ENCODE measurements at regions not wholly inside any gene's neighbourhood (a gene's known extent, or its start where the extent isn't known, plus 50 kb on each side); places are given as distances from the start of the nearest gene placed in this dataset.

DNA sequence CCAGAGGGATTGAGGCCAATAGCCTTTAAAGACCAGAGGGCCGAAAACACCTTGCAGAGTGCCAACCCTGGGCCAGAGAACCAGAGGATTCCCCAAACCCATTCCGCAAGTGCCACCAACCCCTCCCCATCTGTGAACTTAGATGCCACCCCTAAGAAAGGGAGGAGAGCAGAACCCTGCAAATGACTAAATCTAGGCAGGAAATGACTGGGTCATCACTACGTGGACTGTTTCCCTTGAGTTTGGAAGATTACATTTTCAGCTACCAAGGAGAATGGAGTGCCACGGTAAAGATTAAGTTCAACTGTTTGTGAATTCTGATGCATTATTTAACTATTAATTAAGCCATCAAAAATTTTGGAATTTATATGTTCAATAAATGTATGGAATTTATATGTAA lies 142.8 kb downstream of the ENC1 start:
- H3K4me1 Mint-ChIP-seq (ENCODE audit: low read depth) = peaks cover 12% of the 10 kb centered on the region
- TF ChIP-seq, protein P1, sequence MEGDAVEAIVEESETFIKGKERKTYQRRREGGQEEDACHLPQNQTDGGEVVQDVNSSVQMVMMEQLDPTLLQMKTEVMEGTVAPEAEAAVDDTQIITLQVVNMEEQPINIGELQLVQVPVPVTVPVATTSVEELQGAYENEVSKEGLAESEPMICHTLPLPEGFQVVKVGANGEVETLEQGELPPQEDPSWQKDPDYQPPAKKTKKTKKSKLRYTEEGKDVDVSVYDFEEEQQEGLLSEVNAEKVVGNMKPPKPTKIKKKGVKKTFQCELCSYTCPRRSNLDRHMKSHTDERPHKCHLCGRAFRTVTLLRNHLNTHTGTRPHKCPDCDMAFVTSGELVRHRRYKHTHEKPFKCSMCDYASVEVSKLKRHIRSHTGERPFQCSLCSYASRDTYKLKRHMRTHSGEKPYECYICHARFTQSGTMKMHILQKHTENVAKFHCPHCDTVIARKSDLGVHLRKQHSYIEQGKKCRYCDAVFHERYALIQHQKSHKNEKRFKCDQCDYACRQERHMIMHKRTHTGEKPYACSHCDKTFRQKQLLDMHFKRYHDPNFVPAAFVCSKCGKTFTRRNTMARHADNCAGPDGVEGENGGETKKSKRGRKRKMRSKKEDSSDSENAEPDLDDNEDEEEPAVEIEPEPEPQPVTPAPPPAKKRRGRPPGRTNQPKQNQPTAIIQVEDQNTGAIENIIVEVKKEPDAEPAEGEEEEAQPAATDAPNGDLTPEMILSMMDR (IDR thresholded peaks at IDR 0.05) = no peak
- H3K9me3 Mint-ChIP-seq (ENCODE audit: low read depth) = no peaks in the 10 kb centered on the region
- no peak overlapping the region for H3K27ac Mint-ChIP-seq (ENCODE audit: unreplicated experiment)
- no peaks in the 10 kb centered on the region for H3K36me3 Mint-ChIP-seq (ENCODE audit: low read depth)
- H3K4me3 Mint-ChIP-seq (ENCODE audit: unreplicated experiment) = no peak overlapping the region
- no peak for DNase-seq (ENCODE audit: low spot score)
- H3K27me3 Mint-ChIP-seq (ENCODE audit: low read depth) = no peaks in the 10 kb centered on the region

DNA sequence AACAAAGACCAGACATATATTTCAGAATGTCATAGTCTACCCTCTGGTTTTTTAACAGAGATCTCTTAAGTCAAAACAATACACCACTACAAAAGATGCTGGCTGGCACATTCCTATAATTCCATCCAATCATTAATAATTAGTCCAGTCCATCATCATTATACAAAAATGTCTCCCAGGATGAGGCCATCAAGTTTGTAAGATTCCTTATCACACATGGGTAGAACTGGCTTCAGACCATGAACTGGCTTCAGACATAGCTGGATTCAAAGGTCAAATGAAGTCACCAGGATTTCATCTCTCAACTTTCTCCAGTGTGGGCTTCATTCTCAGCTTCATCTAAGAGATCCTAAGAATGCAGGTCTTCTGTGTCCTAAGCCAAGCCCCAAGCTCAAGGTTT lies 147.1 kb downstream of the ENC1 start:
- H3K4me3 Mint-ChIP-seq (ENCODE audit: unreplicated experiment) = no peak overlapping the region
- H3K4me1 Mint-ChIP-seq (ENCODE audit: low read depth) = peaks cover 3% of the 10 kb centered on the region
- no peaks in the 10 kb centered on the region for H3K9me3 Mint-ChIP-seq (ENCODE audit: low read depth)
- no peaks in the 10 kb centered on the region for H3K36me3 Mint-ChIP-seq (ENCODE audit: low read depth)
- TF ChIP-seq, protein P1 (IDR thresholded peaks at IDR 0.05) = no peak
- DNase-seq (ENCODE audit: low spot score) = no peak
- no peak overlapping the region for H3K27ac Mint-ChIP-seq (ENCODE audit: unreplicated experiment)
- no peaks in the 10 kb centered on the region for H3K27me3 Mint-ChIP-seq (ENCODE audit: low read depth)

DNA sequence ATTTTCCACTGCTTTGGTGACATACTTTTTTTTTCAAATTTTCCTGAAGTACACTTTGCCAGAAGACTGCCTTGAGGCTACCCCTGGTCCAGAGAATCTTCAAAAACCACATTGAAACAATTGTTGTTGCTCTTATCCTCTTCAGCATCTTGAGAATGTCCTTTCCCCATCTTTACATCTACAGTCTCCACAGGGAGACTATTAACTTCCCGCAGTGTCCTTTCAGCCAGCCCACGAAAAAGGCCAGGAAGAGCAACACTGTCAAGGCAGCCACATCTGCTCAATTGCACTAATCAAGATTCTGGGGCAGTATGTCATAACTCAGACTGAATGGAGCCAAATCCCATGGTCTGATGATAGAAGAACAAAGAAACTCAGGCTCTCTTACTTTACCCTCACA lies 148.3 kb downstream of the ENC1 start:
- Mint-ChIP-seq H3K36me3 (ENCODE audit: low read depth) (no peaks in the 10 kb centered on the region), H3K9me3 (ENCODE audit: low read depth) (no peaks in the 10 kb centered on the region), H3K4me1 (ENCODE audit: low read depth) (peaks cover 3% of the 10 kb centered on the region), H3K27ac (ENCODE audit: unreplicated experiment) (no peak overlapping the region), H3K4me3 (ENCODE audit: unreplicated experiment) (no peak overlapping the region), H3K27me3 (ENCODE audit: low read depth) (no peaks in the 10 kb centered on the region)
- TF ChIP-seq, protein P1 (IDR thresholded peaks at IDR 0.05) = no peak
- DNase-seq (ENCODE audit: low spot score) = no peak

DNA sequence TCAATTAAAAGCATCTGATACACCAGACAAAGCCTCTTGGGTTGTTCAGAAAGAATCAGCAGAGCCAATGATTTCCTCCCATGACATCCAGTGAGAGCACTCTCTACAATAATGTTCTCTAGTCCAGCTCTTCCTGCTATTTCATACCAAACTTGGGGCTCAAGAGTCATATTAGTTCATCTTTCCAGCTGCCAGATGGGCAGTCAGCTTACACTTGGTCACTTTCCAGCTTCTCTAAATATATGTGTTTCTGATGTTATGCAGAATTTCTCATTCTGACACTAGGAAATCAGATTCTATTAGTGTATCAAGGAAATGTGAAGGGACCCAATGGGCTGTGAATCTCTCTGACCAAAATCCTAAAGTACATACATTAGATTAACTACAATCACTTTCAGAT lies 148.9 kb downstream of the ENC1 start:
- H3K4me1 Mint-ChIP-seq (ENCODE audit: low read depth) = peaks cover 3% of the 10 kb centered on the region
- no peaks in the 10 kb centered on the region for H3K9me3 Mint-ChIP-seq (ENCODE audit: low read depth)
- no peak overlapping the region for H3K4me3 Mint-ChIP-seq (ENCODE audit: unreplicated experiment)
- TF ChIP-seq, protein P1 (IDR thresholded peaks at IDR 0.05) = no peak
- H3K36me3 Mint-ChIP-seq (ENCODE audit: low read depth) = no peaks in the 10 kb centered on the region
- no peak overlapping the region for H3K27ac Mint-ChIP-seq (ENCODE audit: unreplicated experiment)
- H3K27me3 Mint-ChIP-seq (ENCODE audit: low read depth) = no peaks in the 10 kb centered on the region
- DNase-seq (ENCODE audit: low spot score) = no peak

DNA sequence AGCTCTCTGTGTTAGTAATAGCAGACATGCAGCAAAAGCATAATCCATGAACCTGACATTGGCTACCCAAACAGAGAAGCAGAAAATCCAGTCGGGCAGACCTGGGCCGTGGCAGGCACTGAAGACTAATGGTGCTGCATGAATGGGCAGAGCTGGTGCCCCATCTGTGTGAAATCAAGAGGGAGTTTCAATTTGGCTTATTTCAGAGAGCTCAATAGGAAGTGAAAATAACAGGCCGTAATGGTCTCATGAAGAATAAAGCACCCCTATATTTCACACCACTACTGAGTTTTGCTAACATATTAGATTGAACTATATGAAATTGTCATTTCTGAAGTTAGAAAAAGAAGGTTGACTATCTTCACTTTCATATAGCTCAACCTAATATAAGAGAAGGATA lies 149.7 kb downstream of the ENC1 start:
- Mint-ChIP-seq H3K9me3 (ENCODE audit: low read depth) (no peaks in the 10 kb centered on the region), H3K4me1 (ENCODE audit: low read depth) (peaks cover 3% of the 10 kb centered on the region), H3K36me3 (ENCODE audit: low read depth) (no peaks in the 10 kb centered on the region), H3K27me3 (ENCODE audit: low read depth) (no peaks in the 10 kb centered on the region), H3K4me3 (ENCODE audit: unreplicated experiment) (no peak overlapping the region), H3K27ac (ENCODE audit: unreplicated experiment) (no peak overlapping the region)
- DNase-seq (ENCODE audit: low spot score) = no peak
- TF ChIP-seq, protein P1 (IDR thresholded peaks at IDR 0.05) = no peak
